PC-9 (cell line): ENCODE measurements at regions not wholly inside any gene's neighbourhood (a gene's known extent, or its start where the extent isn't known, plus 50 kb on each side); places are given as distances from the start of the nearest gene placed in this dataset.

ENCODE experiments used
- CTCF ChIP-seq: fragments of 200-600 bp; sonication (generic); conservative IDR thresholded peaks from 2 replicates; pipeline ENCODE4 v1.6.1; 2017; ENCODE audit warnings: mixed run types, antibody characterized with exemption, mild to moderate bottlenecking, moderate library complexity
- EZH2 ChIP-seq: fragments of 200-600 bp; sonication (generic); IDR thresholded peaks from 2 replicates; pipeline ENCODE4 v1.8.0; 2017; ENCODE audit warnings: antibody characterized with exemption, low read depth

DNA sequence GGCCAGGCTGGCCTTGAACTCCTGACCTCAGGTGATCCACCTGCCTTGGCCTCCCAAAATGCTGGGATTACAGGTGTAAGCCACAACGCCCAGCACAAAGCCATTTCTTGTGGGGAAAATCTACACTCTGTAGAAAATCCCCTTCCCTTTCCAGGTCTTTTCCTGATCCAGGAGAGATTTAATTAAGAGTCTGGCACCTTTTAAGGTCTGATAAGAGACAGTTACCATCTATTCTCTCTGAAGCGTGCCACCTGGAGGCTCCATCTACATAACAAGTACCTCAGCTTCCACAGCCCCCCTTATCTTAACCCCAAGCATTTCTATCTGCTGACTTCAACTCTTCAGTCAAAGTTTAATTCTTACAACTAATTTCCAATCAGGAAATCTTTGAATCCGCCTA is 71.4 kb upstream of the CDK20 start:
- TF ChIP-seq CTCF (no peak), EZH2 (no peak)
